MM.1S (cell line): ENCODE measurements at regions not wholly inside any gene's neighbourhood (a gene's known extent, or its start where the extent isn't known, plus 50 kb on each side); places are given as distances from the start of the nearest gene placed in this dataset.

Experiments
- CTCF ChIP-seq: fragments of 300-600 bp; sonication (generic); IDR thresholded peaks from 2 replicates; pipeline ENCODE4 v1.5.1; 2016; ENCODE audit warnings: antibody characterized with exemption, low read length, mixed read lengths
- EZH2 ChIP-seq: fragments of 300-600 bp; sonication (generic); optimal IDR thresholded peaks from 2 replicates; pipeline ENCODE3; 2017; ENCODE audit warnings: low read depth, mild to moderate bottlenecking, antibody characterized with exemption, low read length, mixed read lengths
- EZH2phosphoT487 ChIP-seq: fragments of 300-600 bp; sonication (generic); IDR thresholded peaks from 2 replicates; pipeline ENCODE4 v1.6.1; 2018; ENCODE audit warnings: antibody characterized with exemption, low read length

DNA sequence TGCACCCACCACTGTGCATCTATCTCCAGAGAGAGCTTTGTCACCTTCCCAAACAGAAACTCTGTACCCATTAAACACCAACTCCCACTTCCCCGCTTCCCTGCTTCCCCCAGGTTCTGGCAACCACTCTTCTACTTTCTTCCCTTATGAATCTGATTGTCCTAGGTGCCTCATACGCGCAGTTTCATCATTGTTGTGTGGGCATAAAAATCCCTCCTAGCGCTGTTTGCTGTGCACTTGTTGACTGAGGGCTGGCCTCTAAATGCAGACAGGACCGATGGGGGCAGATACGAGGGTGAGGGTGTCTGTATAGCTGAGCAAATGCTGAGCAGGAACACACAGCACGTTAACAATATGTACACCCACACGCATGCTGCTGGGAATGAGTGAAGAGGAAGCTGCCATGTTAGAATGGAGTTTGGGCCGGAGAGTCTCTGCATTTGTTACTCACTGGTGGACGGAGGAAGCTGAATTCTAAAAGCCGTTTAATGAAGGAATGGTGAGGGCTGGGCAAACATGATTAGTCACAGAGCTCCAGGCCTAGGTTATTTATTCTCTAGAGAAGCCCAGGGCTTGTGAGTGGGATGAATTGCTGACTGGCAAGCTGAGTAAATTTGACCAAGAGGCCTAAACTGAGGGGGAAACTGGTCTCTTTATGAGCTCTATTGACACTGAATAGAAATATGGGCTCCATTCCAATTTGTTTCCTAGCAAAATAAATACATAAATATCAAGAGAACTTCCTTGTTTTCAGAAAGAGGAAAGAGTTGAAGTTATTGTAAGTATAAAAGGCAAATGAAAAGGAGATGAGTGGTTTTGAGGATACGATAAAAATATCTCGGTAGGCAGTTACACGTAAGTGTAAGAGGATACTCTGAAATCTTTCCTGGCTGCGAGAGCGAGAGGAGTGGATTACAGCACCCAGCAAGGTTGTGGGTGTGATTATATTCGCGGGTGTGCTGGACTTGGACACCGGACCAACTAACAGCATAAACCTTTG lies 95.9 kb upstream of the RPS6KA3 start:
- no peak for TF ChIP-seq CTCF
- TF ChIP-seq EZH2: no peak
- no peak for TF ChIP-seq EZH2phosphoT487
